ENCODE measurements at regions not wholly inside any gene's neighbourhood (a gene's known extent, or its start where the extent isn't known, plus 50 kb on each side); places are given as distances from the start of the nearest gene placed in this dataset.

- DNase-seq, result no peak
Observed at GRCh38 chr12:124096869-124097434, 123.9 kb downstream of the ZNF664 start.

DNA sequence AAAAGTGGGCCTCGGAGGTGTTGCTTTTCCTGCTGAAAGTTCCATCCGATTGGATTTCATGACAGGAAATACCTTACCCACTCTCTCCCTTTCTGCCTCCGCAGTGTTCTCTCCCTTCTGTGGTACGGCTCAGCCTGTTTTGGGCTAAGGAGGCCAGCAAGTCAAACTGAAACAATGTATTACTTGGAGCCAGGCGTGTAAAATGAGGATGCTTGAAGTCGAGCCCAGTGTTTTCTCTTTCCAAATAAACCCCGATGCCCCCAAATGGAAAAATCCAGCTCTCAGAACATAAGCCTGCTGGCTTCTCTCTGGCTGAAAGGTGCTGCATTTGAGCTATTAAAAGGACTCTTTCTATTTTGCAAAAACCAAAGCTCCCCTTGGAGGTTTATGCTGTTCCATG is 124.7 kb downstream of the ZNF664 start:
- DNase-seq, result no peak

- no peak for DNase-seq
Observed at GRCh38 chr12:124098101-124098757, 125.2 kb downstream of the ZNF664 start.

GRCh38 chr12:124098887-124099286 is 125.9 kb downstream of the ZNF664 start:
- DNase-seq, result no peak

GRCh38 chr12:124099661-124100060 is 126.6 kb downstream of the ZNF664 start:
- DNase-seq, result no peak

GRCh38 chr12:124100572-124101178 is 127.7 kb downstream of the ZNF664 start:
- no peak for DNase-seq

- DNase-seq, result no peak
Observed at GRCh38 chr12:124105546-124105945, 132.5 kb downstream of the ZNF664 start.

DNA sequence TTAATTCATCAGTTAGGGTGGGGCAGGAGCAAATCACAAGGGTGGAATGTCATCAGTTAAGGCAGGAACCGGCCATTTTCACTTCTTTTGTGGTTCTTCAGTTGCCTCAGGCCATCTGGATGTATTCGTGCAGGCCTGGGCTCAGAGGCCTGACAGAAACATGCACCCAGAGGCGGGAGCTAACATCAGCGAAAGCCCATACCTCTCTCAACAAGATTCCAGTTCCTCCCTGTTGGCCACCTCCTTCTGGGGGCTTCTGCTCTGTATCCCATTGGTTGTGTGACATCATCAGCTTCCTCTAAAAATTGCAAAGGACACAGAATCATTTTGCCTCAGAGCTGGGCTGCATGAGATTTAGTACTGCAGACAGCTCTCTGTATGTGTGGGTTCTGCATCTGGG is 134.3 kb downstream of the ZNF664 start:
- DNase-seq, result no peak

DNA sequence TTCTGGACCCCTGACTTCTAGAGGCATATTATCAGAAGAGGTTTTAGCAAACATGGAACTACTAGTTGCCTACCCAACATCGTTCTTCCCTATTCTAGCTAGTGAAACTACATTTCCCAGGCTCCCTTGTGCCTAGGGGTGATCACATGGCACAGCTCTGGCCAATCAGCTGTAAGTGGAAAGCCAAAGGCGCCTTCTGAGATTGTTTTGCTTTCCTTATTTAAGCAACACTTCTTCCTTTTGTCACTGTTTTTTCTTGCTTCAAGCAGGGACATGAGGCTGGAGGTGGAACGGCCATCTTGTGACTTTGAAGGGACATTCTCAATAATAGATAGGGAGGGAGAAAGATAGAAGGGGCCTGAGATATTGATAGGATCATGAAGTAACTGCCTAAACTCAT is 136.7 kb downstream of the ZNF664 start:
- no peak for DNase-seq

GRCh38 chr12:124110372-124110883 is 137.4 kb downstream of the ZNF664 start:
- DNase-seq, result no peak

GRCh38 chr12:124111006-124111405 is 138.0 kb downstream of the ZNF664 start:
- DNase-seq, result no peak

- no peak for DNase-seq
Observed at GRCh38 chr12:124114316-124114715, 141.3 kb downstream of the ZNF664 start.

GRCh38 chr12:124115496-124115895 is 142.5 kb downstream of the ZNF664 start:
- DNase-seq, result no peak

GRCh38 chr12:124115976-124116690 is 143.1 kb downstream of the ZNF664 start:
- no peak for DNase-seq

- DNase-seq, result no peak
Observed at GRCh38 chr12:124120739-124121138, 147.7 kb downstream of the ZNF664 start.

- no peak for DNase-seq
Observed at GRCh38 chr12:124122722-124123121, 149.7 kb downstream of the ZNF664 start.

- DNase-seq, result no peak
Observed at GRCh38 chr12:124123296-124124000, 150.4 kb downstream of the ZNF664 start.

GRCh38 chr12:124125203-124125871 is 152.3 kb downstream of the ZNF664 start:
- no peak for DNase-seq

GRCh38 chr12:124126950-124127655 is 154.1 kb downstream of the ZNF664 start:
- no peak for DNase-seq

DNA sequence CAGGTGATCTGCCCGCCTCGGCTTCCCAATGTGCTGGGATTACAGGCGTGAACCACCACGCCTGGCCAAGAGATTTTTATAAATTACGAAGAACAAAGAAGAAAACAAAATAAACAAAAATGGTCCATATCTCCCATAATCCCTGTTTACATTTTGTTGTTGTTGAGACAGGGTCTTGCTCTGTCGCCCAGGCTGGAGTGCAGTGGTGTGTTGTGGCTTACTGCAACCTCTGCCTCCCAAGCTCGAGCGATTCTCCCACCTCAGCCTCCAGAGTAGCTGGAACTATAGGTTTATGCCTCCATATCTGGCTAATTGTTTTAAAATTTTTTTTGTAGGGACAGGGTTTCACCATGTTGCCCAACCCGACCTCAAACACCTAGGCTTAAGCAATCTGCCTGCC is 156.1 kb downstream of the ZNF664 start:
- DNase-seq, result no peak

GRCh38 chr12:124130691-124131591 is 157.9 kb downstream of the ZNF664 start:
- no peak for DNase-seq

Data from NCI-H1694 treated with DMSO at 0.1 percent for 48 hours (cell line).